ENCODE measurements at regions not wholly inside any gene's neighbourhood (a gene's known extent, or its start where the extent isn't known, plus 50 kb on each side); places are given as distances from the start of the nearest gene placed in this dataset.

- Histone ChIP-seq H3K4me1 (replicated peaks in 1 of 4; ENCODE audit: control insufficient read depth in 3 of 4, insufficient read depth in 4 of 4, low read length in 3 of 4) (no peaks in the 10 kb centered on the region; a peak in 1 of 7 replicates), H2BK12ac (ENCODE audit: low read depth, low read length) (no peak overlapping the region), H2AFZ (ENCODE audit: low read length) (no peak overlapping the region), H3K23me2 (ENCODE audit: low read depth, low read length) (no peaks in the 10 kb centered on the region), H4K8ac (ENCODE audit: extremely low read depth, insufficient read depth, low read length) (no peak overlapping the region), H3K27me3 (replicated peaks in 1 of 4; ENCODE audit: control insufficient read depth in 3 of 4, extremely low read depth in 1 of 4, insufficient read depth in 3 of 4, low read length in 3 of 4) (no peaks in the 10 kb centered on the region), H3K23ac (ENCODE audit: insufficient read length) (no peak overlapping the region), H2AK5ac (ENCODE audit: low read depth, low read length) (no peak overlapping the region), H2BK20ac (ENCODE audit: low read length) (no peak overlapping the region), H3K18ac (ENCODE audit: extremely low read depth, low read length) (no peak overlapping the region), H3K56ac (replicated peaks; ENCODE audit: insufficient read length, low read depth, low read length) (no peak overlapping the region), H3K79me1 (ENCODE audit: low read depth, low read length) (no peaks in the 10 kb centered on the region), H2BK120ac (replicated peaks; ENCODE audit: low read depth, low read length) (no peak overlapping the region), H4K5ac (ENCODE audit: insufficient read length, low read depth, low read length) (no peak overlapping the region), H4K20me1 (replicated peaks in 1 of 2; ENCODE audit: control insufficient read depth in 1 of 2, insufficient read depth in 2 of 2, low read length in 2 of 2) (no peaks in the 10 kb centered on the region), H2BK5ac (ENCODE audit: low read depth, low read length) (no peak overlapping the region), H4K91ac (replicated peaks; ENCODE audit: insufficient read length, low read length) (no peak overlapping the region), H3K14ac (ENCODE audit: insufficient read length) (no peak overlapping the region), H2BK15ac (ENCODE audit: low read length) (no peak overlapping the region), H3K4me2 (ENCODE audit: insufficient read depth in 1 of 2, low read depth in 2 of 2, low read length in 2 of 2) (no peak overlapping the region), H3K4me3 (ENCODE audit: extremely low read depth in 1 of 4, insufficient read depth in 2 of 4, low read depth in 3 of 4, low read length in 4 of 4) (no peak overlapping the region), H3K27ac (ENCODE audit: low read depth, low read length) (no peak overlapping the region), H3K36me3 (ENCODE audit: control insufficient read depth in 2 of 4, insufficient read depth in 4 of 4, low read length in 3 of 4) (no peaks in the 10 kb centered on the region), H3K9me3 (ENCODE audit: insufficient read depth in 2 of 2, low read depth in 1 of 2, low read length in 1 of 2) (no peaks in the 10 kb centered on the region), H3K79me2 (ENCODE audit: control insufficient read depth in 1 of 2, insufficient read depth in 2 of 2, low read length in 2 of 2) (no peaks in the 10 kb centered on the region), H3K9ac (replicated peaks in 1 of 4; ENCODE audit: extremely low read depth in 1 of 4, low read depth in 3 of 4, low read length in 3 of 4) (no peak overlapping the region), H3K4ac (replicated peaks; ENCODE audit: insufficient read length, low read depth, low read length) (no peak overlapping the region)
- no peak for FAIRE-seq
- WGBS, 2 experiments (ENCODE audit: extremely low coverage in 1 of 2, insufficient coverage in 1 of 2, insufficient read length in 1 of 2, insufficient replicate concordance in 2 of 2, low coverage in 1 of 2, low lambda C conversion rate in 2 of 2, missing lambda C conversion rate in 1 of 2): 91% methylated on average over 6 of the region's 6 CpGs; no CpG with 5 or more reads in 1 of the 2 experiments
- no peak for DNase-seq (ENCODE audit: low read depth in 1 of 2, low spot score in 2 of 2)
- POLR2A ChIA-PET (ENCODE audit: partially characterized antibody): interaction anchor here (0.6 kb wide), 1 partner anchor 113 kb away, joined by 3 read pairs; no protein-coding TSS in a partner anchor
- CTCF ChIA-PET (ENCODE audit: partially characterized antibody): interaction anchor here (1.6 to 2.9 kb wide), 2 partner anchors 52 to 262 kb away, joined by 3 to 11 read pairs; no protein-coding TSS in a partner anchor
- no peak for TF ChIP-seq SIX5 (IDR thresholded peaks at IDR 0.05; ENCODE audit: low read depth, low read length)
- TF ChIP-seq ZNF274 (IDR thresholded peaks at IDR 0.05; ENCODE audit: borderline replicate concordance, extremely low read depth, low read length): no peak
- TF ChIP-seq, protein P1, sequence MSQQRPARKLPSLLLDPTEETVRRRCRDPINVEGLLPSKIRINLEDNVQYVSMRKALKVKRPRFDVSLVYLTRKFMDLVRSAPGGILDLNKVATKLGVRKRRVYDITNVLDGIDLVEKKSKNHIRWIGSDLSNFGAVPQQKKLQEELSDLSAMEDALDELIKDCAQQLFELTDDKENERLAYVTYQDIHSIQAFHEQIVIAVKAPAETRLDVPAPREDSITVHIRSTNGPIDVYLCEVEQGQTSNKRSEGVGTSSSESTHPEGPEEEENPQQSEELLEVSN (IDR thresholded peaks at IDR 0.05): no peak
- TF ChIP-seq YY1 (IDR thresholded peaks at IDR 0.05; ENCODE audit: low read depth, low read length): no peak
- no peak for TF ChIP-seq MAFK (IDR thresholded peaks at IDR 0.05; ENCODE audit: low read depth, low read length)
- TF ChIP-seq CBX8 (IDR thresholded peaks at IDR 0.05; ENCODE audit: borderline replicate concordance, low read depth, low read length): no peak
- no peak for TF ChIP-seq JUN (IDR thresholded peaks at IDR 0.05; ENCODE audit: low read depth, low read length)
Observed at GRCh38 chr2:71853858-71854257, 293.8 kb downstream of the CYP26B1 start.
